Mucosa of stomach (tissue), 1 donor: ENCODE measurements at regions not wholly inside any gene's neighbourhood (a gene's known extent, or its start where the extent isn't known, plus 50 kb on each side); places are given as distances from the start of the nearest gene placed in this dataset.

Source experiments
- H3K27me3 ChIP-seq: one replicate; pipeline ENCODE4 v1.7.0; 2013; ENCODE audit warnings: mild to moderate bottlenecking, low read length; ENCODE audit not compliant: control insufficient read depth, insufficient read depth
- H3K36me3 ChIP-seq: one replicate; pipeline ENCODE4 v1.7.0; 2013; ENCODE audit warnings: low read length; ENCODE audit not compliant: control insufficient read depth, insufficient read depth
- H3K4me1 ChIP-seq: one replicate; pipeline ENCODE4 v1.7.0; 2013; ENCODE audit warnings: mild to moderate bottlenecking, low read length; ENCODE audit not compliant: control insufficient read depth, insufficient read depth
- H3K4me3 ChIP-seq: one replicate; pipeline ENCODE4 v1.7.0; 2013; ENCODE audit warnings: low read length
- H3K9ac ChIP-seq: one replicate; pipeline ENCODE4 v1.7.0; 2013; ENCODE audit warnings: mild to moderate bottlenecking, low read length, moderate library complexity
- H3K9me3 ChIP-seq: one replicate; pipeline ENCODE4 v1.7.0; 2013; ENCODE audit warnings: mild to moderate bottlenecking, low read length, moderate library complexity; ENCODE audit not compliant: control insufficient read depth
- donor health status: Pancreatic carcinoma.

- Histone ChIP-seq H3K27me3 (no peaks in the 10 kb centered on the region), H3K4me1 (no peaks in the 10 kb centered on the region), H3K36me3 (no peaks in the 10 kb centered on the region), H3K9me3 (no peaks in the 10 kb centered on the region), H3K9ac (no peak overlapping the region), H3K4me3 (no peak overlapping the region)
Measured at GRCh38 chr12:66929121-66929520, 250.2 kb upstream of the GRIP1 start.

GRCh38 chr12:66931091-66931490 is 252.2 kb upstream of the GRIP1 start:
- no peaks in the 10 kb centered on the region for H3K9me3 ChIP-seq
- H3K36me3 ChIP-seq, result no peaks in the 10 kb centered on the region
- no peak overlapping the region for H3K4me3 ChIP-seq
- no peak overlapping the region for H3K9ac ChIP-seq
- H3K4me1 ChIP-seq, result no peaks in the 10 kb centered on the region
- H3K27me3 ChIP-seq, result no peaks in the 10 kb centered on the region

- no peaks in the 10 kb centered on the region for H3K9me3 ChIP-seq
- no peak overlapping the region for H3K4me3 ChIP-seq
- H3K27me3 ChIP-seq, result no peaks in the 10 kb centered on the region
- H3K36me3 ChIP-seq, result no peaks in the 10 kb centered on the region
- H3K9ac ChIP-seq, result no peak overlapping the region
- no peaks in the 10 kb centered on the region for H3K4me1 ChIP-seq
Measured at GRCh38 chr12:66932126-66932525, 253.2 kb upstream of the GRIP1 start.

GRCh38 chr12:66934302-66935062 is 255.6 kb upstream of the GRIP1 start:
- Histone ChIP-seq H3K4me3 (no peak overlapping the region), H3K36me3 (no peaks in the 10 kb centered on the region), H3K4me1 (no peaks in the 10 kb centered on the region), H3K27me3 (no peaks in the 10 kb centered on the region), H3K9me3 (no peaks in the 10 kb centered on the region), H3K9ac (no peak overlapping the region)

- no peak overlapping the region for H3K9ac ChIP-seq
Measured at GRCh38 chr12:66941150-66941549, 262.3 kb upstream of the GRIP1 start.

GRCh38 chr12:66942741-66943465 is 264.0 kb upstream of the GRIP1 start:
- no peaks in the 10 kb centered on the region for H3K9me3 ChIP-seq
- H3K9ac ChIP-seq, result no peak overlapping the region
- no peak overlapping the region for H3K4me3 ChIP-seq
- H3K27me3 ChIP-seq, result no peaks in the 10 kb centered on the region
- H3K4me1 ChIP-seq, result no peaks in the 10 kb centered on the region
- no peaks in the 10 kb centered on the region for H3K36me3 ChIP-seq

More at GRCh38 chr12:66941150-66941549, 262.3 kb upstream of the GRIP1 start:
- no peaks in the 10 kb centered on the region for H3K9me3 ChIP-seq
- H3K27me3 ChIP-seq, result no peaks in the 10 kb centered on the region
- no peaks in the 10 kb centered on the region for H3K36me3 ChIP-seq
- no peaks in the 10 kb centered on the region for H3K4me1 ChIP-seq
- no peak overlapping the region for H3K4me3 ChIP-seq

GRCh38 chr12:66944365-66944764 is 265.5 kb upstream of the GRIP1 start:
- Histone ChIP-seq H3K4me1 (no peaks in the 10 kb centered on the region), H3K4me3 (no peak overlapping the region), H3K27me3 (no peaks in the 10 kb centered on the region), H3K9me3 (no peaks in the 10 kb centered on the region), H3K36me3 (no peaks in the 10 kb centered on the region), H3K9ac (no peak overlapping the region)

- Histone ChIP-seq H3K9ac (no peak overlapping the region), H3K9me3 (no peaks in the 10 kb centered on the region), H3K27me3 (no peaks in the 10 kb centered on the region), H3K36me3 (no peaks in the 10 kb centered on the region), H3K4me3 (no peak overlapping the region), H3K4me1 (no peaks in the 10 kb centered on the region)
Measured at GRCh38 chr12:66945189-66945817, 266.4 kb upstream of the GRIP1 start.

GRCh38 chr12:66947119-66947518 is 268.2 kb upstream of the GRIP1 start:
- no peak overlapping the region for H3K4me3 ChIP-seq
- H3K27me3 ChIP-seq, result no peaks in the 10 kb centered on the region
- H3K4me1 ChIP-seq, result no peaks in the 10 kb centered on the region
- H3K36me3 ChIP-seq, result no peaks in the 10 kb centered on the region
- H3K9me3 ChIP-seq, result no peaks in the 10 kb centered on the region
- H3K9ac ChIP-seq, result no peak overlapping the region

GRCh38 chr12:66952668-66953067 is 273.8 kb upstream of the GRIP1 start:
- no peaks in the 10 kb centered on the region for H3K9me3 ChIP-seq
- H3K4me1 ChIP-seq, result no peaks in the 10 kb centered on the region
- H3K27me3 ChIP-seq, result no peaks in the 10 kb centered on the region
- H3K36me3 ChIP-seq, result no peaks in the 10 kb centered on the region
- no peak overlapping the region for H3K4me3 ChIP-seq
- no peak overlapping the region for H3K9ac ChIP-seq

- Histone ChIP-seq H3K27me3 (no peaks in the 10 kb centered on the region), H3K36me3 (no peaks in the 10 kb centered on the region)
Measured at GRCh38 chr12:66956300-66956699, 277.4 kb upstream of the GRIP1 start.

GRCh38 chr12:66959276-66959675 is 280.4 kb upstream of the GRIP1 start:
- H3K4me1 ChIP-seq, result no peaks in the 10 kb centered on the region
- H3K9me3 ChIP-seq, result no peaks in the 10 kb centered on the region
- no peaks in the 10 kb centered on the region for H3K27me3 ChIP-seq
- no peak overlapping the region for H3K9ac ChIP-seq
- no peaks in the 10 kb centered on the region for H3K36me3 ChIP-seq
- H3K4me3 ChIP-seq, result no peak overlapping the region

More at GRCh38 chr12:66956300-66956699, 277.4 kb upstream of the GRIP1 start:
- H3K9me3 ChIP-seq, result no peaks in the 10 kb centered on the region
- H3K9ac ChIP-seq, result no peak overlapping the region
- H3K4me3 ChIP-seq, result no peak overlapping the region
- H3K4me1 ChIP-seq, result no peaks in the 10 kb centered on the region
